ENCODE measurements at regions not wholly inside any gene's neighbourhood (a gene's known extent, or its start where the extent isn't known, plus 50 kb on each side); places are given as distances from the start of the nearest gene placed in this dataset.

GRCh38 chr3:5384557-5385236, 197.2 kb downstream of the EDEM1 start:
- no peak for TF ChIP-seq CTCF (conservative IDR thresholded peaks at IDR 0.05)
- TF ChIP-seq EZH2 (IDR thresholded peaks at IDR 0.05; ENCODE audit: low read depth), result no peak
